Inferior parietal cortex (tissue), 1 donor: ENCODE measurements at regions not wholly inside any gene's neighbourhood (a gene's known extent, or its start where the extent isn't known, plus 50 kb on each side); places are given as distances from the start of the nearest gene placed in this dataset.

Experiments
- DNase-seq: peaks from one replicate; pipeline ENCODE4 v3.0.0-alpha.2; 2016; ENCODE audit errors: extremely low spot score

DNA sequence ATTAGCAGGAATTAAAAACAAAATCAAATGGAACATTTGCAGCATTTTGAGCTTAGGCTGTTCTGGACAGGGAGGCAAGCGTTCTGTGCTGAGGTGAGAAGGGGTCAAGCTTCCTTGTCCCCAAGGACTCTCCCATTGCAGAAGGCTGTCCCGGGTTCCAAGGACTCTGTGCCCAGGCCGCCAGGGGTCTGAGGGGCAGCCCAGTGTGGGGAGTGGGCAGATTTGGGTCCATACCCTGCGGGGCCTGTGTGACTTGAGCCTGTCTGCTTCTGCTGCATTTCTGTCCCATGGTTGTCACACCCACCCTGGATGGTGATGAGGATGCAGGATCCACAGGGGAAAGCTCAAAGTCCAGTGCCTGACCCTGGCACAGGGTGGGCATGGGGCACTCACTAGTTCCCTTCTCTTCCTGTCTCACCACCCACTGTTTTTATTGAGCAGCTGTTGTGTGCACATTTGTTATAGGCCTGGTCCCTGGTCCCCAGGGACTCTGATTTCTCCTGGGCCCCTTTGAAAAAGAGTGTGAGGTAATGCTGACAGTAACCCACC lies 211.4 kb upstream of the HS6ST1 start:
- no peak for DNase-seq

DNA sequence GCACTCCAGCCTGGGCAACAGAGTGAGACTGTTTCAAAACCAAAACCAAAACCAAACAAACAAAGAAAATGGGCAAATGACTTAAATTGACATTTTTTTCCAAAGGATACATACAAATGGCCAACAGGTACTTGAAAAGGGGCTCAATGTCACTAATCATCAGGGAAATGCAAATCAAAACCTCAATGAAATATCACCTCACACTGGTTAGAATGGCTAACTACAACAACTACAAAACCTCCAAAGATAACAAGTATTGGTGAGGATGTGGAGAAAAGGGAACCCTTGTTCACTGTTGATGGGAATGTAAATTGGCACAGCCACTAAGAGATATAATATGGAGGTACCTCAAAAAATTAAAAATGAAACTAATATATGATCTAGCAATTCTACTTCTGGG lies 213.2 kb upstream of the HS6ST1 start:
- DNase-seq: no peak

DNA sequence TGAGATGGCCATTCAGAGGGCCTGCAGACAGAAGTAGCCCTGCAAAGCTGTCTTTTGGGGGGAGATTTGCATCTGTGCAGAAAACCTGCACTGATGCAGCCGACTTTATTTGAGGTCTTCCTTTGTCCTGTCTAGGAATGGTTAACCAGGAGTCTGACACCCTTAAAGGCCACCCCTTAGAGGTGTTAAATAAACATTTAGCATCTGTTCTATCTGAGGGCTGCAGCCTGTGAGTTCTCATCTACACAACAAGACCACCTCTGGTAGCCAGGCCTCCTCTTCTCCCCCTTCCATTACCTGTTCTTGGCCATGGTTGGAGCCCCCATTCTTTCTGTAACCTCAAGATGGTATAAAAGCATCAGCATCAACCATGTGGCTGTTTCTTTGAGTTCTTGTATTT lies 214.4 kb upstream of the HS6ST1 start:
- no peak for DNase-seq

DNA sequence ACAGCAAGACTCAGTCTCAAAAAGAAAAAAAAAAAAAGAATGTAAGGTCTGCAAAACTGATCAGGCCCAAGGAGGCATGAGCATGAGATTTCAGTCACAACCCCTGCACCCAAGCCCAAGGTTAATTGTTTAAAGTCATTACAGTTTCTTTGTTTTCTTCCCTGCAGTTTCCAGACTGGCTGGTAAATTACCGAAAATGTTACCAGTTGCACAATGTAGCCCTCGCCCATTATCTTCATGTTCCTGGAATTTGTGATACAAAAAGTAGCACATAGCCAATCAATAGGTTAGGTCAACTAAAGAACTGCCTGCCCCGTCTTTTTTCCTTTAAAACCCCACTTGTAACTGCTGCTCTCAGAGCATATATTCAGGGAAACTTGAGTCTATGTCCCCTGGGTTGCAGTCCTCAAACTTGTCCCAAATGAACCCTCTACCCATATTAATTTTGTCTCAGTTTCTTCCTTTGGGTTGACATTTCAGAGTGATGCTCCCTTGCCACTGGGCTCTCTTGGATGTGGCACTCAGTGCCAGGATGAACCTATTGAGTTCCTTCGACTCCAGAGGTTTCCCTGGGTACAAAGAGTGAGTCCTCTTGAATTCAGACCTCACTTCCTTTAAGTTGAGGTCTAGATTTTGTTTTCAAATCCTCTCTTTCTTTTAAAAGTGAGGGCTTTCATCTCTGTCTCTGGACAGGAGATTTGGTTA lies 216.2 kb upstream of the HS6ST1 start:
- no peak for DNase-seq

DNA sequence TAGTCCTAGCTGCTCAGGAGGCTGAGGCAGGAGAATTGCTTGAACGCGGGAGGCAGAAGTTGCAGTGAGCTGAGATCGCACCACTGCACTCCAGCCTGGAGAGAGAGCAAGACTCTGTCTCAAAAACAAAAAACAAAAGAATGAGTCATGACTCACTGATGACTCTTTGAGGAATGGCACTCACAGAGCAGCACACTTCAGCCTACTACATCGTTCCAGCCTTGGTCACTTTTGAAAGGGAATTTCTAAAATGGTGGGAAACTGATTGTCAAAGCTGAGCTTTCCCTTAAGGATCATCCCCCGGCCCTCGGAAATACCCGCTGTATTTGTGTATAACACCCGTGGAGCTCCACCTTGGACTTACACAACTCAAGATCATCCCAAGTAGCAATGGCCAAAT lies 217.3 kb upstream of the HS6ST1 start:
- DNase-seq: no peak

DNA sequence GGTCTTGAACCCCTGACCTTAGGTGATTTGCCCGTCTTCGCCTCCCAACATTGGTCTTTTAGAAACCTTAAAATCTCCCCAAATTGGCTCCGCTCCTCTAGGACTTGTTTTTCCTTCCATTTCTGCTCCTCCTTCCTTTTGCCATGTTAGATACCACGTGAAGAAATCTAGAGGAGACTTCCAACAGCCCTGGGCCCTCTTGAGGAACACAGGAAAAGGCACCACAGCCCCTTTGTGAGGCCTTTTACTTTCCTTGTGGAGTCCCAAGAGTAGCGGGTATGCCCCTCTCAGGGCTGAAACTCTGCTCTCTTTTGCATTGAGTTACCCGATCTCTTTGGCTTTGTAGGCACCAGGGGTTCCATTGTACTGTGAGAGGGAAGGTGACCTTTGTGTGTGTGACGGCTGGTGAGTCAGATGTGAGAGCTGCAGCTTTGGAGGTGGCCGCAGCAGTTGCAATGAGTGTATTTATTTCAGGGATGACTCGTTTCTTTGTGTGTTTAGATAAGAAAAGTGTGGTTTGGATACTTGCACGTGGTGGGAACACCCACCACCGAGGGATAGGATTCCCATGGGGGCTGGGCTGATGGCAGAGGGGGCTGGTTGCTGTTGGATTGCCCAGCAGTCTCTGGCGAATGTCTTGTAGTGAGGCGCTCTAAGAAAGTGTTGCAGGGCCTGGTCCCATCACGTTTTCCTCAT lies 218.4 kb upstream of the HS6ST1 start:
- no peak for DNase-seq

DNA sequence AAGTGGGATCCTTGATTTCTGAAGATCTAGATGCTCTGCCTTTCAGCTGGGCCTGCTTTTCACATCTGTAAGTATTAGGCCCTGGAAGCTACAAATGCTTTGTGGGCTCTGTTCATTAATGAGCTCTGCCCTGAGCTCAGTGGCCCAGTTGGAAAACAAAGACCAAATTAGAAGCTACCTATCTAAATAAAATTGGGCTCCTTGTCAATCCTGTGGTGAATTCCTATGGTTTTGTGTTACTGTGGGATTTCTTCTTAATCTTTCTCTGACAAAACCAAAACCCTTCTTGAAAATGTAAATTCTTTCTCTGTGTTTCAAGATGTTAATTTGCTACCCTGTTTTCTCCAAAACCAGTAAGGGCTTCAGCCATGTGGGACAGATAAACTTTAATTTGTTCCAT lies 219.0 kb upstream of the HS6ST1 start:
- DNase-seq: no peak

DNA sequence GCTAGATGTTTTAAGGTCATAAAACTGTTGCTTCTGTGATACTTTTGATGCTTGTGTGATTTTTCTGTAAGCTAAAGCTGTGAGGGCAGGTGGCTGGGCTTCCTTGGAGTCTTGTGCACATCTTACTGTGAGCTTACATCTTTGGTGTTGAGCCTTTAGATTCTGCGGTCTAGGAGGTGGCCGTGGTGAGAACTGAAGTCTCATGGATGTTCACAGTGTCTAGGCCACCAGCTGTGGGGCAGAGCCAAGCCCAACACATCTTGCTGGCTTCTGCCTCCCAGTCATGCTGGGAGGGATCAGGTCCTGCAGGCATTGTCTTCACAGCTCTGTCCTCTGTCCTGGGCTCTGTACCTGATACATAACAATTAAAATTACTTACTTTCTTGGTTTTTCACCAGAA lies 219.7 kb upstream of the HS6ST1 start:
- DNase-seq: no peak

DNA sequence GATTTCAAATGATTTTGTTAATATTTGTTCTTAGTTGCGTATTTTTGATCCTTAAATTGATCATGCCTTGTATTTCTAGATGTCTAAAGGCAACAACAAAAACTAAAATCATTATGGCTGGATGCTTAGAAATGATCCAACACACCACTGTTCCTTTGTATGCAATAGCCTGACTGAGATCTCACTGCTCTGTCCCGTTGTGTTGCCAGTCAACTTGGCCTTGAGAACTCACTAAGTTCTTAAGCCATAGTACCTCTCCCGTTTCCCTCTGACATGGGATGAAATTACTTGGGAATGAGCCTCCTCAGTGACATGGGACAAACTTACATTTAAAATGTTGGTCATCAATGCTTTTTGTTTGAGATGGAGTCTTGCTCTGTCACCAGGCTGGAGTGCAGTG lies 222.0 kb upstream of the HS6ST1 start:
- DNase-seq: no peak

DNA sequence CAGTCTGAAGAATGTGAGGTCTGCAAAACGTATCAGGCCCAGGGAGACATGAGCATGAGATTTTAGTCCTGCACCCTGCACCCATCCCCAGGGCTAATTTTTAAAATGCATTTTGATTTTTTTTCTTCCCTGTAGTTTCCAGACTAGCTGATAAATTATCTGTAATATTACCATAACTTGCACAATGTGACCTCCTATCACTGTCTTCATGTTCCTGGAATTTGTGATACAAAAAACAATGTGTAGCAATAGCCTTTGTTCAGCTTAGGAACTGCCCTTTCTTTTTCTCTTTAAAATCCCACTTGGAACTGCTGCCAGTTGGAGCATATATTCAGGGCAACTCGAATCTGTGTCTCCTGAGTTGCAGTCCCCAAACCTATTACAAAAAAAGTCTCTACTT lies 222.8 kb upstream of the HS6ST1 start:
- DNase-seq: no peak

DNA sequence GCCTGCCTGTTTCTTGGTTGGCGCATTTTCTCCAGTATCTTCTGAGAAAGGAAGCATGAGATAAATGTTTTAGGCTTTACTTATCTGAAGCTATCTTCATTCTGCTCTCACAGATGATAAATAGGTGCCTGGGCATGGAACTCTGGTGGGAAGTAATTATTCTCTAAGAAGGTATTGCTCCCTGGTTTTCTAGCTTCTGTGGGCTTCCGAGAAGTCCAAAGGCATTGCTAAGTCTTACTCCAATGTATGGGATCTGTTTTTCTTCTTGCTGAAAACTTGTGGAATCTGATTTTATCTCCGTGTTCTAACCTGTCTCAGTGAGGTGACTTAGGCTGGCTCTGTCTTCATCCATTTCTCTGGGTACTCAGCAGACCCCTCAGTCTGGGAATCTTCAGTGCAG lies 224.4 kb upstream of the HS6ST1 start:
- DNase-seq: no peak

DNA sequence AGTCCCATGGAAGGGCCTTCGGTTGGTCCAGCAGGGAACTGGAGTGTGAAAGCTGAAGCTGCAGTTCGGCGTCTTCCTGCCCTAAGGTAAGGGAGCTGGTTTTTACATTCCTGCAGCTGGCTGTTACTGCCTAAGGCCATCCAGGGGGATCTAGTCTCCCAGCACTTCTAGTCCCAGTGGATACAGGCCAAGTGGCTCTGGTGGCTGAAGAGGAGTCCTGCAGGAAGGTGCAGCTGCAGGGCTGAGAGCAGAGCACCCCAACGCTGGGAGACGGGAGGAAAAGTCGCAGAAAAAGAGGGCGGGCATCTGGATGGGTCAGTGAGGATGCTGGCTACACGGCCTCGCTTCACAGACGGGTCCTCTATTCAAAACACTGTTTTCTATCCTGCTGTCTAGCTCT lies 225.0 kb upstream of the HS6ST1 start:
- no peak for DNase-seq

DNA sequence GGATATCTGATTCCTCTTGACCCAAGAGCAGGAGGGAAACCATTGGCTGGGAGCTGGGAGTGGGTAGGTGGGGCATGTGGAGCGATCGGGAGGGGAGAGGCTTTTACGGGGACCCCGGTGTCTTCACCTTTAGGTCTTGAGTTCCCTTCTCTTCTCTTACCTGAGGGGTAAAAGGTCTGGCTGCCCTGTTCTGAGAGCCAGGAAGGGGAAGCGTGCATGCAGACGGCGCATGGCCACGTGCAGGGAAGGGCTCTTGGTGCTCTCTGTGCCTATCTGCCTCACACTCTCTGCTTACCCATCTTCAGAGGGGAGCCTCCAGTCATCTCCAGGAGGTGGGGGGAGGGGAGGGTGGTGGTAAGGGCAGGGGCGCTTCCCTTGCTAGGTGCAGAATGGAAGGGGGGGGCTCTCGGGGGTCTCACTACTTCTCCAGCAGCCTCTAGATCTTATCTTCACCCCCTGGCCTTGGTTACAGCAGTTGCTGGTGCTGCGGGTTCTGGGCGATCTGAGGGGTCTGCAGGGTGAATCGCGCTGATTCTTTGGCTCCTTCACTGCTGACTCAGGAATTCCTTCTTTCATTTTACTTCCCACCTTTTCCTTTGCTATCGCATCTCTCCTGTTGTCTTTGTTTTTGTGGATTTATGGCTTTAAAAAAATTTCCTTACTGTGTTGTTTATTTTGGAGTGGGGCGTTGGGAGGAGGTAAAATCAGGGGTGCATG lies 225.8 kb upstream of the HS6ST1 start:
- no peak for DNase-seq

DNA sequence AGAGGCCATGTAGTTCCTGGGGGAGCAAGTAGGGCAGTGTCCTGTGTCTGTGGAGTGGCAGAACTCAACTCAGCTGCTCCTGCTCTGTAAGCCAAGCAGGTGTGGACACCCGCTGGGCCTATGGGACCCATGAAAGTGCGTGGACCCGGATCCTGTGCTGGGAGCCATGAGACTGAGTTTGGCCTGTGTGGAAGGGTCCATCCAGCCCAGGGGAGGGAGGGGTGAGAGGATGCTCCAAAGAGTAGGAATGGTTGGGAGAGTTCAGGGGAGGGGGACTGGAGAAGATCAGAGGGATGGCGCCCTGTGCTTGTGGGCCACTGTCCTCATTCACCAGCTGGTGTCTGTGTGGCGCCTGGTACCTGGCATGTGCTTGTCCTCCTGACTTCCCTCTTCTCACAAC lies 226.4 kb upstream of the HS6ST1 start:
- DNase-seq: no peak

DNA sequence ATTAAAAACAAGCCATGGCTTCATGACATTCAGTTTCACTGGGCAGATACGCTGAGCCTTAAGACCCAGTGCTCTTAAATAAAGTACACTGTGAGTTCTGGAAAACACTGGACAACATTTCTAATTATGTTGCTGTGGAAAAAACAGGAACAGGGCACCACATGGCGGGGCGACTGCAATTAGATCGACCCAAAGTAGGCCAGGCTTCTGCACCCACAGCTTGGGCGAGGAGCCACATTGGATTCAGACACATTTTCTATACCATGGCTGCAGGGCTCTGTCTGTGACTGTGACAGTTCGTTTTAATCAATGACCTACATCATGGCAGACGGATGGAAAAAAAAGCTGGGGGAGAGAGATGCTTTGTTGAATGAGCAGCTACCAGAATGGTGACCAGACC lies 227.2 kb upstream of the HS6ST1 start:
- peak; percentile 5 for DNase-seq

DNA sequence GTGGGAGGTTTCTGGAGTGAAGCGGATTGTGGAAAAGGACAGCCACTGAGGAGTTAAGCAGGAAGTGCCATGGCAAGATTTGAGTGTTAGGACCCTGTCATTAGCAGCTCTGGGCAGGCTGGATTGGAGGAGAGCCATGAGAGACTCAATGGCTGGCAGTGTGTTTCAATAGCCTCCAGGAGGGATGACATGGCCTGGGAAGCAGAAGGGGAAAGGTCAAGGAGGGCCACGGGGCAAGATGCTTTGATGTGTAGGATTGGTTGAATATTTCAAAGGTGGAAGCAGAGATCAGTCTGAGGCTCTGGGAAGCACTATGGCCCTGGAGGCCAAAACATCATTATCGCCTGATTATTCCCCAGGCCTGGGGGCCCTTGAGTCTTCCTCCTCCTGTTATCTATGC lies 229.0 kb upstream of the HS6ST1 start:
- DNase-seq: no peak

DNA sequence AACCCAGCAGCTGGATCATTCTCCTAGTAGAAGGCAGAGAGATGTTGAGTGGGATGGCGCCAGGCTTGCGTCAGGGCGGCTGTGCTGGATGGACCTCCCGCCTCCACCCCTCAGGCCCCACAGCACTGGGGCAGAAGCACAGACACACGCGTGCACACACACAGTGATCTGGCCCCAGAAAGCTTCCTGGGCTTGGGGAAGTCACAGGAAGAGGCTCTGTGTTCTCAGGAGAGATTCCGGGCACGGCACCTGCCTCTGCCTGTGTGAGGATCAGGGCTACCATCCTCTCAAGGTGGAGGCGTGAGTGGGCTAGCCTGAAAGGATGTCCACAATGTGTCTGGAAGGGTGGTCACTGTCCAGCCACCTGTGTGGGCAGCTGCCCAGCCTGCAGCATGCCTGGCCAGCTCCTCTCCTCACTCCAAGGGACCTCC lies 229.8 kb upstream of the HS6ST1 start:
- DNase-seq: no peak

DNA sequence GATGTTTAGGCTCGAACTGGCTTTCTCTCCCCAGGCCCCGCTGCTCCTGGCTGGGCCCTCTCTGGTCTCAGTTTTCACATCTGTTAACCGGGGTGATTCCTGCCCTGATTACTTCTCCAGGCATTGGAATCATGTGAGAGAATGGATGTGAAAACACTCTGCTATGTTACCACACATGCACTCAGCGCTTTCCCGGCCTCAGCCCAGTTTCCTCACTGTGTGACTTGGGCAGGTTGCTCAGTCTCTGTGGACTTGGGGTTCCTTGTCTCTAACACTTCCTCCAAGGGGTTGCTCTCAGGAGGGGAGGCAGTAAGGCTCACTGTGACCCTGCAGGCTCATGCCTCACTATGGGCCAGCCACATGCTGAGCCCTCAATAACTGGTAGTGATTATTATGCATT lies 230.4 kb upstream of the HS6ST1 start:
- DNase-seq: no peak

DNA sequence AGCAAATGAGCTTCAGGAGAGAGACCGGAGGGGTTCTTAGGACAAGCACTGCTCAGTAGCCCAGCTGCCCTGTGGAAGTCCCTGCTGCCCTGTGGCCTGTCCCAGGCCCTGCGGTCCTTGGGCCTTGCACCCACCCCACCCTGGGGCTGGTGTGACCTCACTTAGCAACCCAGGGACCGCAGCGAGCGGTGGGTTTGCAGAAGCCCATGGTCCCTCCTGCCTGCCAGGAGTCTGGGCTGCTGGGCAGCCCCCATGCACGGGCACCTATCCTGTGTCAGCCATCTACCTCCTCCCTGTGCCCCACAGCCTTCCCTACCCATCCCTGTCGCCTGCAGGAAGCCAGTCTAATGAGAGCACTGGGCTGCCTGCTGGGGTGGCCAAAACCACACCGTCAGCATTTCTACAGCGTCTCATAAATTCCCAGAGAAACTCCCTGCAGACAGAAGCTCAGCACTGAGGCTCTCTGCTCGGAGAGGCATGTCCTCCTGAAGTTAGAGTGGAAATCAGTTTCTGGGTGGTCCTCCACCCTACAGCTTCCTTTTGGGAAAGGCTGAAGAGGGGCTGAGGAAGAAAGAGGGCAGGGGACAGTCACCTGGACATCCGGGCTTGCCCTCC lies 231.1 kb upstream of the HS6ST1 start:
- DNase-seq: no peak

DNA sequence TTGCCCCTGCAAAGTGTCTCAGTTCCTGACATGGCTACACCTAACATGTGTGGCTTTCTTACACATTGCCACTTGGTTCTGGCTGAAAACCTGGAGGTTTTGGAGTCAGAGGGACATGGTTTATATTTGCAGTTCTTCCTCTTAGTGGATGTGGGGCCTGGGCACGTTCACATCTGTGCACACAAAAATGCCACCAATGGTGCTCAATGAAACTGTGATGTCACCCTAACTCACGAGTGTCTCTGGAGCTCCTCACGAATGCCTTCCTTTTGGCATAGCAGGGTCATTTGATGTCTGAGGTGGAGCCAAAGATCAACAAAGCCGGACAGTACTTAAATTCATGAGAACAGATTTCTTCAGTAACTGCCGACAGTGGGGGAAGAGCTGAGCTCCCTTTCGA lies 231.7 kb upstream of the HS6ST1 start:
- no peak for DNase-seq

DNA sequence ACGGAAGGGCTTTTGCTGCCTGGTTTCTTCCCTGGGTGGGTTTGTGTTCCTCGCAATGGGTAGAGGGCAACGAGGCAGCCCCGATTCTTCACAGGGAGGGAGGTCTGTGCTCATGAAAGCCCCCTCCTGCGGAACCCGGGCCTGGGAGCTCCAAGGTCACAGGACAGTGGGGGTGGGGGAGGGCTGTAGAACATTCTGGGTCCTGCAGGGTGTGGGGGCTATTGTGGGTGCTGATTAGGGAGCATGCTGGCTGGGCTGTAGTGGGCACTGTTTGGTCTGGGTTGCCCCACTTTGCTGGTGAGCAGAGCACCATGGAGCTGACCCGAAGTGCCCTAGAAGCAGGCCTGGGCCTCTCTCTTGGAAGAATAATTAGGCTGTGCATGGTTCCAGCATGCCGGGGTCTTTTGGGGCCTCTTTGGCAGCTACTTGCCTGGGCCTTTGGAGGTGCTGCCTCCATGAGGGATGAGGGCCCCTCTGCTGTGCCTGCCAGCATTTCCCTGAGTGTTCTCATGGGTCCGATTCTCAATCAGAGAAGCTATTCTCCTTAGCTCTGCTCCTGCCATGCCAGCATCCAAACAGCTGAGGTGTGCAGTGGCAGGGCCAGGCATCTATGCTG lies 232.2 kb upstream of the HS6ST1 start:
- DNase-seq: no peak

DNA sequence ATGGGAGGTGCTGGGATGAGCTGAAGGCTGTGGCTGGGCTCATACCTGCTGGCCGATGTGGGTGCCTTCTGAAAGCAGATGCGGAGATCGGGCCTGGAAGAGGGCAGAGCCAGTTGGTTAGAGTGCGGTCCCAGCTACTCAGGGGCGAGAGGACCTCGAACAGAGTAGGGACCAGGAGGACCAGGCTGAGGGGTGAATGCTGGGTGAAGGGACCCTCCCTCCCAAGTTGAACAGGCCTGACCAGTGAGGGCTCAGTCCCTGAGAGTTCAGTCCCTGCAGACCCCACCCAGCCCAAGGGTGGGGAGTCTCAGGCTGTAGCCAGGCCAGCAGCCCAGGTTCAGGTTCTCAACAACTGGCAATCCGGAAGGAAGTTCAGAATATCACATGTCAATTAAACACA lies 232.8 kb upstream of the HS6ST1 start:
- no peak for DNase-seq
